HepG2 (cell line): ENCODE measurements at regions not wholly inside any gene's neighbourhood (a gene's known extent, or its start where the extent isn't known, plus 50 kb on each side); places are given as distances from the start of the nearest gene placed in this dataset.

ENCODE experiments used
- ATAC-seq: fragments of 200-7000 bp; cut with Tn5 transposase; 3 replicates; pipeline ENCODE4 v1.9.1; 2020; ENCODE audit warnings: mild to moderate bottlenecking, moderate library complexity
- BruUV-seq: library from RNA; stranded (reverse); fragments of 400-500 nt; replicated peaks from 2 replicates; lab custom pipeline; 2021; lab: Mats Ljungman, UMichigan
- CTCF ChIA-PET: fragments of 300-600 bp; formaldehyde crosslinking; extraction: SDS; loops from one replicate; lab custom pipeline; 2021; ENCODE audit warnings: low total read pairs, inconsistent platforms, low intra/inter-chr PET ratio; lab: Yijun Ruan, JAX
- POLR2A ChIA-PET: fragments of 350-600 bp; sonication (Branson Sonifier 250); formaldehyde crosslinking; loops from one replicate; lab custom pipeline; 2020; ENCODE audit warnings: antibody characterized with exemption, inconsistent platforms; lab: Yijun Ruan, JAX
- DNase-seq: peaks from one replicate; pipeline ENCODE4 v3.0.0-alpha.2; 2015; ENCODE audit warnings: low spot score
- FAIRE-seq: peaks from 3 replicates; lab custom pipeline; 2011; peaks lifted over from hg19 to GRCh38; lab: Jason Lieb, UNC
- H2AFZ ChIP-seq: one replicate; pipeline ENCODE4 v1.6.1; 2011; ENCODE audit warnings: low read length, inconsistent platforms
- H3K27ac ChIP-seq: fragments of 300-600 bp; 3 replicates; pipeline ENCODE4 v1.8.0; 2011; ENCODE audit warnings: mixed run types, mild to moderate bottlenecking, mixed read lengths, low read length, inconsistent platforms; ENCODE audit not compliant: insufficient read depth; ENCODE audit errors: extremely low read length
- H3K27me3 ChIP-seq, 2 experiments: fragments of 200-600 bp in 1 of 2; 2 replicates in 1 of 2; 3 replicates in 1 of 2; pipeline versions ENCODE4 v1.6.0 to v1.8.0; 2011; ENCODE audit warnings: low read length in 2 of 2, mild to moderate bottlenecking in 2 of 2, moderate library complexity in 2 of 2, inconsistent platforms in 1 of 2; ENCODE audit not compliant: insufficient read depth in 2 of 2, control insufficient read depth in 1 of 2
- H3K36me3 ChIP-seq, 2 experiments: fragments of 200-600 bp in 1 of 2; replicated peaks in 1 of 2; 2 replicates in 1 of 2; 3 replicates in 1 of 2; pipeline versions ENCODE4 v1.5.1 to v1.8.0; 2011; ENCODE audit warnings: low read length in 2 of 2, inconsistent platforms in 1 of 2; ENCODE audit not compliant: insufficient read depth in 2 of 2, control insufficient read depth in 1 of 2
- H3K4me1 ChIP-seq: 2 replicates; pipeline ENCODE4 v1.5.1; 2012; ENCODE audit warnings: low read length, inconsistent platforms; ENCODE audit not compliant: insufficient read depth
- H3K4me2 ChIP-seq: 2 replicates; pipeline ENCODE4 v1.6.0; 2011; ENCODE audit warnings: low read depth, low read length, inconsistent platforms
- H3K4me3 ChIP-seq, 3 experiments: fragments of 200-600 bp in 1 of 3; sonication (generic), shearing (Covaris generic) in 1 of 3; replicated peaks in 1 of 3; 2 replicates each; pipeline ENCODE4 v1.5.1; 2011 to 2016; ENCODE audit warnings: low read length in 3 of 3, inconsistent platforms in 2 of 3, low read depth in 2 of 3, mild to moderate bottlenecking in 2 of 3, control low read depth in 1 of 3, mixed read lengths in 1 of 3; ENCODE audit not compliant: insufficient read depth in 1 of 3
- H3K79me2 ChIP-seq: one replicate; pipeline ENCODE4 v1.6.1; 2011; ENCODE audit warnings: low read length, inconsistent platforms; ENCODE audit not compliant: insufficient read depth
- H3K9ac ChIP-seq: 2 replicates; pipeline ENCODE4 v1.6.0; 2011; ENCODE audit warnings: mild to moderate bottlenecking, low read depth, low read length, inconsistent platforms; ENCODE audit not compliant: insufficient read depth
- H3K9me3 ChIP-seq: 2 replicates; pipeline ENCODE4 v1.5.1; 2012; ENCODE audit warnings: mild to moderate bottlenecking, low read length
- H4K20me1 ChIP-seq: 2 replicates; pipeline ENCODE4 v1.6.0; 2011; ENCODE audit warnings: inconsistent platforms, mild to moderate bottlenecking, low read length, moderate library complexity; ENCODE audit not compliant: insufficient read depth
- CHD4 ChIP-seq: fragments of 200-600 bp; sonication (generic); IDR thresholded peaks from 2 replicates; pipeline ENCODE4 v1.7.0; 2017; ENCODE audit warnings: mild to moderate bottlenecking, low read length, borderline replicate concordance
- FOXM1 ChIP-seq: sonication (generic); formaldehyde crosslinking; IDR thresholded peaks from 2 replicates; pipeline ENCODE4 v1.5.0; 2020; ENCODE audit warnings: missing genetic modification reagents
- HNF4A ChIP-seq: sonication (generic); formaldehyde crosslinking; IDR thresholded peaks from 2 replicates; pipeline ENCODE4 v1.4.0; 2020; ENCODE audit warnings: missing genetic modification reagents
- MBD4 ChIP-seq: IDR thresholded peaks from 2 replicates; pipeline ENCODE4 v1.6.1; 2012; ENCODE audit warnings: low read length, inconsistent platforms, borderline replicate concordance
- MEF2D ChIP-seq: sonication (generic); formaldehyde crosslinking; IDR thresholded peaks from 2 replicates; pipeline ENCODE4 v1.5.1; 2020; ENCODE audit warnings: mild to moderate bottlenecking, missing genetic modification reagents
- MTERF4 ChIP-seq: sonication (generic); formaldehyde crosslinking; IDR thresholded peaks from 2 replicates; pipeline ENCODE4 v1.8.0; 2023; ENCODE audit warnings: mild to moderate bottlenecking, missing genetic modification reagents
- MTF1 ChIP-seq: sonication (generic); formaldehyde crosslinking; IDR thresholded peaks from 2 replicates; pipeline ENCODE4 v1.5.0; 2020; ENCODE audit warnings: missing genetic modification reagents
- RARA ChIP-seq: IDR thresholded peaks from 2 replicates; pipeline ENCODE4 v1.6.1; 2016; ENCODE audit warnings: missing genetic modification reagents, missing compliant biosample characterization
- SIX1 ChIP-seq: sonication (generic); formaldehyde crosslinking; IDR thresholded peaks from 2 replicates; pipeline ENCODE4 v1.4.0; 2020; ENCODE audit warnings: missing genetic modification reagents, borderline replicate concordance
- SKI ChIP-seq: fragments of 450-650 bp; IDR thresholded peaks from one replicate; pipeline ENCODE4 v1.6.1; 2018; ENCODE audit warnings: mild to moderate bottlenecking; ENCODE audit not compliant: partially characterized antibody
- ZGPAT ChIP-seq: IDR thresholded peaks from 2 replicates; pipeline ENCODE4 v1.6.1; 2016; ENCODE audit warnings: mild to moderate bottlenecking
- ZMAT3 ChIP-seq: sonication (generic); formaldehyde crosslinking; conservative IDR thresholded peaks from 2 replicates; pipeline ENCODE4 v1.7.0; 2021; ENCODE audit warnings: missing genetic modification reagents
- ZNF160 ChIP-seq: sonication (generic); formaldehyde crosslinking; IDR thresholded peaks from 2 replicates; pipeline ENCODE4 v1.8.0; 2022; ENCODE audit warnings: mild to moderate bottlenecking, inconsistent platforms, missing genetic modification reagents
- ZNF24 ChIP-seq: fragments of 450-650 bp; IDR thresholded peaks from 2 replicates; pipeline ENCODE4 v1.6.1; 2017; ENCODE audit warnings: antibody characterized with exemption, mild to moderate bottlenecking
- ZNF251 ChIP-seq: sonication (generic); formaldehyde crosslinking; IDR thresholded peaks from 2 replicates; pipeline ENCODE4 v1.9.0; 2021; ENCODE audit warnings: mild to moderate bottlenecking, missing genetic modification reagents
- ZNF282 ChIP-seq: fragments of 450-650 bp; IDR thresholded peaks from 2 replicates; pipeline ENCODE4 v1.6.1; 2018; ENCODE audit not compliant: partially characterized antibody
- ZNF292 ChIP-seq: sonication (generic); formaldehyde crosslinking; IDR thresholded peaks from 2 replicates; pipeline ENCODE4 v1.8.1; 2022; ENCODE audit warnings: mild to moderate bottlenecking, low read depth, missing genetic modification reagents, borderline replicate concordance
- ZNF563 ChIP-seq: sonication (generic); formaldehyde crosslinking; IDR thresholded peaks from 2 replicates; pipeline ENCODE4 v1.8.0; 2022; ENCODE audit warnings: mild to moderate bottlenecking, moderate library complexity, missing genetic modification reagents
- whole genome bisulfite sequencing: methylation state at CpG from one replicate; pipeline ENCODE4 v1.1.6; 2017; ENCODE audit warnings: low lambda C conversion rate; 5-methylcytosine and 5-hydroxymethylcytosine counted together
- in situ Hi-C: cut with HindIII; loops from 2 replicates; pipeline ENCODE4 v1.10.0; 2017; ENCODE audit warnings: low pct_unique_long_range_greater_than_20kb; ENCODE audit not compliant: extremely low pct_ligation_motif_present
- intact Hi-C: fragments of 100-400 bp; cut with micrococcal nuclease; formaldehyde crosslinking; loops from one replicate; pipeline ENCODE4 v1.10.0; 2022; ENCODE audit not compliant: unreplicated experiment
- TF ChIP-seq, protein P1 (sequence below): sonication (generic); formaldehyde crosslinking; IDR thresholded peaks from 2 replicates; pipeline ENCODE4 v1.4.0; 2020; ENCODE audit warnings: missing genetic modification reagents, mild to moderate bottlenecking, borderline replicate concordance

DNA sequence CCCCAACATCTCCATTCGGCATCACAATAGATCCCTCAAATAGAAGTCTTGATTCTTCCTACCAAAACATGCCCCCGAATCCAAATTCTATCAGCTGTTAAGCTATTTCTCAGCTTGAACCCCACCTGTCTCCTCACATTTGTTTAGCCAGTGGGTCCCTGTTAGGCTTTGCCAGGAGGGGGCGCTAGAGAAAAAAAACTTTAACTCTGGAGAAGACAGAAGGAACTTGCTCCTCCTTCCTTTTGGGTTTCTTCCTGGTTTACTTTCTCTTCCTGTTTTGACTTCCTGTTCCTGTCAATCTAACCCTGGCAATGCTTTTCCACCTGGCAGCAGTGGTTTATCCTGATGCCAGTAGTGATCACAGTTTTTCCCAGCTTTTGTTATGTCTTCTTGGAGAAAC, 95.6 kb upstream of the KCNK1 start (continued):
- TF ChIP-seq HNF4A (CRISPR knock-in tag) (no peak), RARA (CRISPR knock-in tag) (no peak), ZNF563 (CRISPR knock-in tag) (no peak)

DNA sequence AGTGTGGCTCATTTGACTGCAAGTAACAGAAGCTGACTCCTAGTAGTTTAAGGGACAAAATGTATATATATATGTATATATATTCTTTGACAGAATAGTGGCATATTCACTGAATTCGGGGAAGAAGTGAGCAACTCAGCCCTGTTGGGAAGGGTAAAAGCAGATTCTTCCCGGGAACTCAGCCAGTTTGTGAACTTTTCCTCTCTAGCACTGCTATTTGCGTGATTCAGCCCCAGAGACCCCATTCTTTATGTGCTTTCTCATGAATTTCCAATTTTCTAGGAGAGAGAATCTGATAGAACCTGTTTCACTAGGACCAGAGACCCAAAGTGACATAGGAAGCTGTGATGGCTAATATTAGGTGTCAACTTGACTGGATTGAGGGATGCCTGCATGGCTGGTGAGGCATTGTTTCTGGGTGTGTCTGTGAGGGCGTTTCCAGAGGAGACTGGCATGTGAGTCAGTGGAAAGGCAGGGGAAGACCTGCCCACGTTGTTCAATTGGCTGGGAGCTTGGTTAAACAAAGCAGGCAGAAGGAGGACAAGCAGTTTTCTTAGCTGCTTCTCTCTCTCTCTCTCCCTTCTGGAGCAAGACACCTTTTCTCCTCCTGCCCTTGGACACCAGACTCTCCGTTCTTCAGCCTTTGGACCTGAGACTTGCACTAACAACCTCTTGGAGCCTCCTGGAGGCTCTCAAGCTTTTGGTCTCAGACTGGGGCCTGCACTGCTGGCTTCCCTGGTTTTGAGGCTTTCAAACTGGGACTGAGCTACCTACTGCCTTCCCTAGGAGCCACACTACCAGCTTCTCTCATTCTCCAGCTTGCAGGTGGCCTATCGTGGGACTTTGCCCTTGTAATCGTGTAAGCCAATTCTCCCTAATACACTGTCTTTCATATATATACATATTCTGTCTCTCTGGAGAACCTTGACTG, 93.4 kb upstream of the KCNK1 start:
- no peaks in the 10 kb centered on the region for H3K36me3 ChIP-seq
- POLR2A ChIA-PET, result no interaction called here
- H3K27me3 ChIP-seq, result no peaks in the 10 kb centered on the region
- no peaks in the 10 kb centered on the region for H3K79me2 ChIP-seq
- H3K4me1 ChIP-seq, result no peaks in the 10 kb centered on the region
- CTCF ChIA-PET, result no interaction called here
- no peak overlapping the region for H3K9ac ChIP-seq
- whole genome bisulfite sequencing, result 10% methylated on average over 8 of the region's 8 CpGs
- no peak overlapping the region for H3K27ac ChIP-seq
- no peaks in the 10 kb centered on the region for H4K20me1 ChIP-seq
- no peak for ATAC-seq
- no peak for DNase-seq
- in situ Hi-C loops (no loop called here), intact Hi-C loops (no loop called here)
- H2AFZ ChIP-seq, result no peak overlapping the region
- H3K4me3 ChIP-seq, result no peak overlapping the region
- 0 out of 2 replicates have a peak, but pooled peaks cover 5% of the 10 kb centered on the region for H3K9me3 ChIP-seq
- no peak for FAIRE-seq
- no TSS peak for BruUV-seq
- H3K4me2 ChIP-seq, result no peak overlapping the region
- no peak for TF ChIP-seq SIX1 (CRISPR knock-in tag)
- TF ChIP-seq ZNF251 (CRISPR knock-in tag), result no peak
- TF ChIP-seq ZNF160 (CRISPR knock-in tag), result no peak
- TF ChIP-seq ZMAT3 (CRISPR knock-in tag), result no peak
- no peak for TF ChIP-seq MEF2D (CRISPR knock-in tag)
- TF ChIP-seq CHD4, result no peak
- no peak for TF ChIP-seq ZNF292
- no peak for TF ChIP-seq SKI
- no peak for TF ChIP-seq ZNF282
- TF ChIP-seq MTF1, result no peak
- no peak for TF ChIP-seq ZNF24
- TF ChIP-seq ZGPAT, result no peak
- no peak for TF ChIP-seq MTERF4 (CRISPR knock-in tag)
- no peak for TF ChIP-seq FOXM1 (CRISPR knock-in tag)
- TF ChIP-seq, protein P1, sequence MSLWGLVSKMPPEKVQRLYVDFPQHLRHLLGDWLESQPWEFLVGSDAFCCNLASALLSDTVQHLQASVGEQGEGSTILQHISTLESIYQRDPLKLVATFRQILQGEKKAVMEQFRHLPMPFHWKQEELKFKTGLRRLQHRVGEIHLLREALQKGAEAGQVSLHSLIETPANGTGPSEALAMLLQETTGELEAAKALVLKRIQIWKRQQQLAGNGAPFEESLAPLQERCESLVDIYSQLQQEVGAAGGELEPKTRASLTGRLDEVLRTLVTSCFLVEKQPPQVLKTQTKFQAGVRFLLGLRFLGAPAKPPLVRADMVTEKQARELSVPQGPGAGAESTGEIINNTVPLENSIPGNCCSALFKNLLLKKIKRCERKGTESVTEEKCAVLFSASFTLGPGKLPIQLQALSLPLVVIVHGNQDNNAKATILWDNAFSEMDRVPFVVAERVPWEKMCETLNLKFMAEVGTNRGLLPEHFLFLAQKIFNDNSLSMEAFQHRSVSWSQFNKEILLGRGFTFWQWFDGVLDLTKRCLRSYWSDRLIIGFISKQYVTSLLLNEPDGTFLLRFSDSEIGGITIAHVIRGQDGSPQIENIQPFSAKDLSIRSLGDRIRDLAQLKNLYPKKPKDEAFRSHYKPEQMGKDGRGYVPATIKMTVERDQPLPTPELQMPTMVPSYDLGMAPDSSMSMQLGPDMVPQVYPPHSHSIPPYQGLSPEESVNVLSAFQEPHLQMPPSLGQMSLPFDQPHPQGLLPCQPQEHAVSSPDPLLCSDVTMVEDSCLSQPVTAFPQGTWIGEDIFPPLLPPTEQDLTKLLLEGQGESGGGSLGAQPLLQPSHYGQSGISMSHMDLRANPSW (CRISPR knock-in tag), result no peak
- no peak for TF ChIP-seq MBD4
